UCSD-AML1 (cell line): ENCODE measurements at regions not wholly inside any gene's neighbourhood (a gene's known extent, or its start where the extent isn't known, plus 50 kb on each side); places are given as distances from the start of the nearest gene placed in this dataset.
"Not testable (repeated sequence)": the region's sequence is repeated elsewhere in the genome, so short reads cannot be mapped to it uniquely, and the experiment has no call there.

ENCODE experiments used
- DNase-seq: peaks from one replicate; lab custom pipeline; 2025; ENCODE audit not compliant: unreplicated experiment; lab: John Stamatoyannopoulos, UW

- no peak for DNase-seq
Observed at GRCh38 chr2:8489751-8490150, 192.1 kb upstream of the ID2 start.

- no peak for DNase-seq
Observed at GRCh38 chr2:8490166-8490721, 191.6 kb upstream of the ID2 start.

GRCh38 chr2:8491296-8492027, 190.4 kb upstream of the ID2 start:
- DNase-seq: no peak

DNA sequence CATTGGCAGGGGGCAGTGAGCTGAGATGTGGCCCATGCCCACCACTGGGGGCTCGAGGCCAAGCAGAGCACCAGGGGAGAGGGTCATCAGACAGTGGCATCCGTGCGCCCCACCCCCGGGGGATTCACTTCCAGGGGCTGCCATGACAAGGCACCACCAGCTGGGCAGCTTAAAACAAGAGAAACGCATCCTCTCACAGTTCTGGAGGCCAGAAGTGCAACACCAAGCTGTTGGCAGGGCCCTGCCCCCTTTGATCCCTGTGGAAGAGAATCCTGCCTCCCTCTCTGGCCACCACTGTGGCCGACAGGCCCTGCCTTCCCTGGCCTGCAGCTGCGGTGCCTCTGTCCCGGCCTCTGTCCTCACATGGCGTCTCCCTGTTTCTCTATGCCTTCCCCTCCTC, 187.7 kb upstream of the ID2 start:
- no peak for DNase-seq

DNA sequence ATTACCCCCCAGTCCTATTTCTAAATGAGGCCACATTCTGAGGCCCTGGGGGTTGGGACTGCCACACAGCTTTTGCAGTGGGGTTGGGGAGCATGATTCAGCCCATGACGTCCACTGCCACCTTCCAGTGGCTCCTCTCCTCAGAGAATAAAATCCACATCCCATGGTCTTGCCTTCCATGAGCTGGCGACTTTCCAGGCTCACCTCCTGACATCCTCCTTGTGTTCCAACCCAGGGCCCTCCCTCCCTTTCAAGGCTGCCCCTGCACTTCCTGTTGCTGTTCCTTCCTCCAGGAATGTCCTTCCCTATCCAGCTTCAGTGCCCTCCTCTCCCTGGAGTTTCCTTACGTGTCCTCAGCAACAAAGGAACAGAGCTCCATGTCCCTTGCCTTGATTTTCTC, 187.3 kb upstream of the ID2 start:
- DNase-seq: no peak

DNA sequence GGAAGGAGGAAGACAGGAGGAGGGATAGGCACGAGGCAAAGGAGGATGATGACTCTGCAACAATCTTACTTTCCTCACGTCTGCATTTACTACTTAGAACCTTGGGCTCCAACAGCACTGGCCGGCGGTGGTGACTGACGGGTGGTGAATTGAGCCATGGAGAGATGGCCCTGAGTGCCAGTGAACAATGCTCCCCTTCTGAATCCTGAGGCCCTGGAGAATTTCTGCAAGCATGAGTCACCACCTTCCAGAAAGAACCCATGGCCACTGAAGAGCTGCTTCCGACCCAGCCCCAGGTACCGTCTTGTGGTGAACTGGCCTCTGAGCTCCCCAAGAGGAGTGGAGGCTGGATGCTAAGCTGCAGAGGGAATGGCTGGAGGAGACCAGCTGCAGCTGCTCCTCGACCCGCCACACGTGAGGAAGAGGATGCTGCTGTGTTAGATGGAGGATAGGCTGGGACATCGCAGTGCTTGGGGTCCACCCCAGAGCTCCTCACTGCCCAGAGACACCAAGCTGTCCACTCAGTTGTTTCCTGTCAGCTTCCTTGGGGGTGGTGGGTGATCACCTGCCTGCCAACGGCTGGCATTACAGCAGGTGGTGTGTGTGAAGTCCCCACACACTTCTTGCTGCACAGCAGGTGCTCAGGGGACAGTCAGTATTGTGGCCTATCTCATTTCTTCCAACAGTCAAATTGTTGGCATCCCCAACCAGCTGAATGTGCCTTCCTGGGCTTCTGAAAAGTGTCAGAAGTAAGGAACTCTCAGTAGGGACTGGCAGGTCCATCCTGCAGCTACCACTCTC, 186.5 kb upstream of the ID2 start:
- no peak for DNase-seq

DNA sequence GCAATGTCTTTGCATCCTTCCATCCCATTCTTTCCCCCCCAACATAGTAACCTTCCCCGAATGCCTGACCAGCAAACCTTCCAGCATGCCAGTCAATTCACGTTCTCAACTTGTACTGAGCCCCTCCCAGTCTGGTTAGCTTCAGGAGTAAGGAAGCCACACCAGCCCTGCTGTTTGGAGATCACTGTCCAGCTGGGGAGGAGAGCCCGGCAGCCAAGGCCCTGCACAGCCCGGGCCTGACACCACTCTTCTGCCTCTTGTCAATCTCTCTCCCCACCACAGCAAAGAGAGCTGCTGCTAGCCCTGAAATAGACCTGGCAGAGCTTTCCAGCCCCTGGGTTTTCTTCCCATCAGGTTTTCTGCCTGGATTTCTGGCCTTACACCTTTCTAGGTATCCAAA, 185.8 kb upstream of the ID2 start:
- no peak for DNase-seq

GRCh38 chr2:8496617-8497016, 185.2 kb upstream of the ID2 start:
- no peak for DNase-seq

- DNase-seq: no peak
Observed at GRCh38 chr2:8498994-8499393, 182.9 kb upstream of the ID2 start.

GRCh38 chr2:8500124-8501054, 181.5 kb upstream of the ID2 start:
- no peak for DNase-seq

DNA sequence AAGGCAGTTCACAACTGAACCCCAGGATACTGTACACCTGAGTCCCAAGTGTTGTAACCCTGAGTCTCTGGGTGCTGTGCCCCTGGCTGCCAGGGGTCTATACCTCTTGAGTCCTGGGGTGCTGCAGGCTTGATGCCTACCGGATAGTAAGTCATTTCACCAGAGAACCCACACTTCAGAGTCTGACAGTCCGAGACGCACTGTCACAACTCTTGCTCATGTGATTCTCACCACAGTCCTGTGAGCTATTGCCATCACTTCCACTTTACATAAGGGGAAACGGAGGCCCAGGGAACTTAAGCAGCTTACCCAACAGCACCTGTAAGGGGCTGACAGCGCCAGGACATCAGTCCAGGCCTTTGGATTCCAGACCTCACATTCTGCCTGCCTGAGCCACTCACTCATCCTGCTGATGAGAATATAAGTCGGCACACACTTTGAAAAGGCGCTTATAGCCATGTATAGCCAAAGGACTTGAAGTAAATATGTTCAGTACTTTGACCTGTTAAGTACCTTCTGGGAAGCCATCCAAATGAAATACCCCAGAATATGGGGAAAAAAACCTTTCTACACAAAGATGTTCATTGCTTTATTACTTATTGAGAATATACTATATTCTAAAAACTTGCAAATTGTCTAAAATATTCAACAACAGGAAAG, 180.7 kb upstream of the ID2 start:
- no peak for DNase-seq

DNA sequence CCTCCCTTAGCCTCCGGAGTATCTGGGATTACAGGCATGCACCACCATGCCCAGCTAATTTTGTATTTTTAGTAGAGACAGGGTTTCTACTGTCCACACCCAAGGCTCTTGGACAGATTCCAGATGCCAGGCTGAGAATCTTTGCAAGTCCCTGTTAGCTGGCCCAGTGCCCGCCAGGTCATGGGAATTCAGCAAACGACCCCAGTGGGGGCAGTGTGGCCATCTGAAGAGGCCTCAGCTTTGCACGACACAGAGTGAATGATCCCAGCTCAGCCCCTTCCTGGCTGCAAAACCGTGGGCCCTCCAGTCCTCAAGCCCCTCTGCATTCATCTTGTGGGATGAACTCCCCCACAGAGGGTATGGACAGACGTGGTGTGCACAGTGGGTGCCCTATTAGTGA, 179.5 kb upstream of the ID2 start:
- no peak for DNase-seq

DNA sequence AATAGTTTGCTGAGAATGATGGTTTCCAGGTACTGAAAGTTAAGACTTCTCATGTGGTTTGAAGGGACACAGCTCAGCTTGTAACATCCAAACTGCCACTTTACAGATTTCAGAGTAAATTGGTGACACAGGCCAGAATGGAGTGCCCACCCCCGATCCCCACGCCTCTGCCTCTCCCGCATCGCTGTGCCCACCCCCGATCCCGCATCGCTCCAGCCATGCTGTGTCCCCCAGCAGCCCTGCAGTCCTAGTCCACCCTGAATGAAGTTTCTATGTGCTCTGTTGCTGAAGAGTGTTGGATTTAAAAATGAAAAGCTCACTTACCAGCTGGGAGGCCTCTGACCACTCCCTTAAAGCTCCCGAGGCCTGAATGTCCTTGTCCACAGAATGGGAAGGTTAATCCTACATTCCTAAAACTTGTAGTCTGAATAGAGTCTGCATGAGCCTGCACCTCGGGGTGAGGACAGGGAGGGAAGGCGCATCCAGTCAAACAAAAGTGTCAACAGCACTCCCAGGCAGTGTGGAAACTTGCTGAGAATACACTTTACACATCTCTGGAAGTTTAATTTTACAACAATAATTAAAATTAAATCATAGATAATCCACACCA, 176.4 kb upstream of the ID2 start:
- DNase-seq: no peak

DNA sequence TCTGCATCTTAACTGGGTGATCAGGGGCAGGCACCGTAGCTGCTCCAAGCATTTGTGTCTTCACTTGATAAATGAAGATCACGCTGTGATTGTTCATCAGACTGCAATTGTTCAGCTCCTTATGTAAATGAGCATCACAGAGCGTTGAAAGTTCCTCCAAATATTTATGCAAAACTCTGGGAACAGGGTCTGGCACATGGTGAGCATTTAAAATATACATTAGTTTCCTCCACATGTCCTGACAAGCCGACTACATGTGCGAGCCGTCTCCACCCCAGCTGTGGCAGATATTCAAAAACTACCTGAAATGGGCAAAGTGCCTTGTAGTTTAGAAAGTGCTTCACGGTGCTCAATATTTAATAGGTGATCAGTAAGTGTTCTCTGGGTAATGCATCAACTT, 175.1 kb upstream of the ID2 start:
- DNase-seq: no peak

GRCh38 chr2:8508766-8509165, 173.1 kb upstream of the ID2 start:
- DNase-seq: no peak

GRCh38 chr2:8509621-8510020, 172.2 kb upstream of the ID2 start:
- no peak for DNase-seq

GRCh38 chr2:8510055-8510454, 171.8 kb upstream of the ID2 start:
- DNase-seq: not testable (repeated sequence)

DNA sequence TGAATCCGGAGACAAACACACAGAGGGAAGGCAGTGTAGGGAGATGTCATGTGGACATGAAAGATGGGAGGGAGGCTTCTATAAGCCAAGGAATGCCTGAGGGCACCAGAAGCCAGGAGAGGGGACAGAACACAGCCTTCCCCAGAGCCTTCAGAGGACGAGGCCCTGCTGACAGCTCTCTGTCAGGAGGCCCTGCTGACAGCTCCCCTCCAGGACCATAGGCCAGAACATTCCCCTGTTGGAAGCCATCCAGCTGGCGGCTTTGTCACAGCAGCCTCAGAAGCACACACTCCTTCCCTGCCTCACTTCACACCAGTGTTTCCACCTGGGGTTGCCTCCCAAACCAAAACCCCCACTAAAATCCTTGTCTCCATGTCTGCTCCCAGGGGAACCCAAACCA, 171.3 kb upstream of the ID2 start:
- DNase-seq: no peak

GRCh38 chr2:8511868-8512612, 169.8 kb upstream of the ID2 start:
- DNase-seq: no peak
